Naive thymus-derived CD4-positive, alpha-beta T cell (primary cell): ENCODE measurements at regions not wholly inside any gene's neighbourhood (a gene's known extent, or its start where the extent isn't known, plus 50 kb on each side); places are given as distances from the start of the nearest gene placed in this dataset.

Source experiments
- ATAC-seq: fragments of 150-1000 bp; cut with Tn5 transposase; 2 replicates; pipeline ENCODE4 v1.10.0; 2021; ENCODE audit warnings: mild to moderate bottlenecking, moderate library complexity
- CTCF ChIA-PET: fragments of 350-600 bp; sonication (Branson Sonifier 250); formaldehyde crosslinking; loops from one replicate; lab custom pipeline; 2021; ENCODE audit warnings: antibody characterized with exemption; lab: Charles Lee
- POLR2A ChIA-PET: fragments of 350-600 bp; sonication (Branson Sonifier 250); formaldehyde crosslinking; loops from one replicate; lab custom pipeline; 2021; ENCODE audit warnings: antibody characterized with exemption, inconsistent platforms; lab: Charles Lee
- DNase-seq, 9 donors: peaks; one replicate each; pipeline versions ENCODE4 v3.0.0 to v3.0.0-alpha.2; 2020 to 2022; ENCODE audit warnings: mixed read lengths in 1 of 9
- H3K27ac ChIP-seq: one replicate; pipeline ENCODE4 v1.7.0; 2013; ENCODE audit warnings: mild to moderate bottlenecking, low read depth, low read length, moderate library complexity
- H3K27me3 ChIP-seq, 2 donors: one replicate each; pipeline ENCODE4 v1.7.0; 2013; ENCODE audit warnings: low read length in 2 of 2, mild to moderate bottlenecking in 2 of 2, moderate library complexity in 2 of 2; ENCODE audit not compliant: control insufficient read depth in 2 of 2, insufficient read depth in 2 of 2
- H3K36me3 ChIP-seq, 3 experiments: 1 replicate in 2 of 3; 2 replicates in 1 of 3; pipeline ENCODE4 v1.7.0; 2013; ENCODE audit warnings: low read length in 3 of 3, mild to moderate bottlenecking in 3 of 3, moderate library complexity in 1 of 3; ENCODE audit not compliant: insufficient read depth in 3 of 3, control insufficient read depth in 2 of 3
- H3K4me1 ChIP-seq, 2 donors: one replicate each; pipeline ENCODE4 v1.7.0; 2013; ENCODE audit warnings: low read length in 2 of 2, mild to moderate bottlenecking in 2 of 2, moderate library complexity in 1 of 2; ENCODE audit not compliant: control insufficient read depth in 2 of 2, insufficient read depth in 2 of 2
- H3K4me3 ChIP-seq: 2 replicates; pipeline ENCODE4 v1.7.0; 2013; ENCODE audit warnings: mild to moderate bottlenecking, low read length
- H3K9me3 ChIP-seq, 3 experiments: 1 replicate in 2 of 3; 2 replicates in 1 of 3; pipeline ENCODE4 v1.7.0; 2013; ENCODE audit warnings: low read length in 3 of 3; ENCODE audit not compliant: control insufficient read depth in 2 of 3
- H3K27ac Mint-ChIP-seq, 9 donors: one replicate each; pipeline ENCODE4 v1.8.0; 2020 to 2022; ENCODE audit warnings: mixed read lengths in 9 of 9, mild to moderate bottlenecking in 8 of 9, moderate library complexity in 5 of 9, inconsistent platforms in 2 of 9
- H3K27me3 Mint-ChIP-seq, 5 donors: one replicate each; pipeline ENCODE4 v1.8.0; 2021 to 2022; ENCODE audit warnings: mixed read lengths in 5 of 5, mild to moderate bottlenecking in 1 of 5
- H3K36me3 Mint-ChIP-seq, 5 donors: one replicate each; pipeline ENCODE4 v1.8.0; 2020 to 2022; ENCODE audit warnings: mixed read lengths in 5 of 5, mild to moderate bottlenecking in 3 of 5, inconsistent platforms in 1 of 5
- H3K4me1 Mint-ChIP-seq, 7 donors: one replicate each; pipeline ENCODE4 v1.8.0; 2020 to 2022; ENCODE audit warnings: mixed read lengths in 7 of 7, mild to moderate bottlenecking in 3 of 7, inconsistent platforms in 1 of 7
- H3K4me3 Mint-ChIP-seq, 10 donors: one replicate each; pipeline ENCODE4 v1.8.0; 2020 to 2022; ENCODE audit warnings: mild to moderate bottlenecking in 10 of 10, mixed read lengths in 10 of 10, moderate library complexity in 6 of 10, inconsistent platforms in 2 of 10
- H3K9me3 Mint-ChIP-seq, 11 donors: one replicate each; pipeline ENCODE4 v1.8.0; 2020 to 2022; ENCODE audit warnings: mixed read lengths in 11 of 11, mild to moderate bottlenecking in 4 of 11, inconsistent platforms in 1 of 11, moderate library complexity in 1 of 11
- intact Hi-C, 2 donors: fragments of 100-400 bp; cut with micrococcal nuclease; formaldehyde crosslinking; loops; one replicate each; pipeline ENCODE4 v1.15.1; 2023

- Histone ChIP-seq H3K27ac (no peak overlapping the region), H3K27me3 (no peaks in the 10 kb centered on the region), H3K36me3 (no peaks in the 10 kb centered on the region), H3K4me3 (no peak overlapping the region), H3K9me3 (no peaks in the 10 kb centered on the region), H3K4me1 (no peaks in the 10 kb centered on the region)
- Mint-ChIP-seq H3K27me3 (peaks cover 0 to 21% (median 11%) of the 10 kb centered on the region in 5 donors), H3K36me3 (no peaks in the 10 kb centered on the region), H3K27ac (no peak overlapping the region), H3K4me1 (no peaks in the 10 kb centered on the region), H3K9me3 (peaks cover 0 to 4% (median 0%) of the 10 kb centered on the region in 11 donors), H3K4me3 (no peak overlapping the region)
- POLR2A ChIA-PET = no interaction called here
- no peak for DNase-seq
- intact Hi-C loops = no loop called here
- no peak for ATAC-seq
- CTCF ChIA-PET = no interaction called here
Observed at GRCh38 chr19:30116530-30116929, 174.5 kb downstream of the URI1 start.

GRCh38 chr19:30116984-30117555, 175.0 kb downstream of the URI1 start:
- Histone ChIP-seq H3K27me3 (no peaks in the 10 kb centered on the region), H3K4me3 (no peak overlapping the region), H3K36me3 (no peaks in the 10 kb centered on the region), H3K9me3 (no peaks in the 10 kb centered on the region), H3K27ac (no peak overlapping the region), H3K4me1 (no peaks in the 10 kb centered on the region)
- CTCF ChIA-PET = no interaction called here
- Mint-ChIP-seq H3K27ac (no peak overlapping the region), H3K27me3 (peaks cover 0 to 21% (median 12%) of the 10 kb centered on the region in 5 donors), H3K9me3 (peaks cover 0 to 4% (median 0%) of the 10 kb centered on the region in 11 donors), H3K4me1 (no peaks in the 10 kb centered on the region), H3K36me3 (no peaks in the 10 kb centered on the region), H3K4me3 (no peak overlapping the region)
- intact Hi-C loops = no loop called here
- POLR2A ChIA-PET = no interaction called here
- no peak for DNase-seq
- ATAC-seq = no peak

- Mint-ChIP-seq H3K9me3 (peaks cover 0 to 4% (median 0%) of the 10 kb centered on the region in 11 donors), H3K36me3 (no peaks in the 10 kb centered on the region)
Observed at GRCh38 chr19:30117636-30118145, 175.7 kb downstream of the URI1 start.

GRCh38 chr19:30118221-30118620, 176.2 kb downstream of the URI1 start:
- Histone ChIP-seq H3K4me3 (no peak overlapping the region), H3K9me3 (no peaks in the 10 kb centered on the region), H3K27me3 (no peaks in the 10 kb centered on the region), H3K36me3 (no peaks in the 10 kb centered on the region), H3K4me1 (no peaks in the 10 kb centered on the region), H3K27ac (no peak overlapping the region)
- intact Hi-C loops = no loop called here
- Mint-ChIP-seq H3K36me3 (no peaks in the 10 kb centered on the region), H3K27ac (no peak overlapping the region), H3K4me1 (no peaks in the 10 kb centered on the region), H3K9me3 (peaks cover 0 to 4% (median 0%) of the 10 kb centered on the region in 11 donors), H3K4me3 (no peak overlapping the region), H3K27me3 (peaks cover 0 to 24% (median 12%) of the 10 kb centered on the region in 5 donors)
- DNase-seq (no peak), ATAC-seq (no peak)
- POLR2A ChIA-PET = no interaction called here
- CTCF ChIA-PET = no interaction called here

More at GRCh38 chr19:30117636-30118145, 175.7 kb downstream of the URI1 start:
- DNase-seq (no peak), ATAC-seq (no peak)
- Mint-ChIP-seq H3K27ac (no peak overlapping the region), H3K4me1 (no peaks in the 10 kb centered on the region), H3K4me3 (no peak overlapping the region), H3K27me3 (peaks cover 0 to 23% (median 12%) of the 10 kb centered on the region in 5 donors)
- CTCF ChIA-PET = no interaction called here
- H3K27me3 ChIP-seq = no peaks in the 10 kb centered on the region
- no peak overlapping the region for H3K27ac ChIP-seq
- H3K36me3 ChIP-seq = no peaks in the 10 kb centered on the region
- no peaks in the 10 kb centered on the region for H3K4me1 ChIP-seq
- H3K4me3 ChIP-seq = no peak overlapping the region
- no peaks in the 10 kb centered on the region for H3K9me3 ChIP-seq
- intact Hi-C loops = no loop called here
- POLR2A ChIA-PET = no interaction called here

- ChIA-PET POLR2A (no interaction called here), CTCF (no interaction called here)
- H3K36me3 Mint-ChIP-seq = no peaks in the 10 kb centered on the region
- no peak overlapping the region for H3K27ac Mint-ChIP-seq
- intact Hi-C loops = no loop called here
- H3K4me1 Mint-ChIP-seq = no peaks in the 10 kb centered on the region
- peaks cover 0 to 25% (median 13%) of the 10 kb centered on the region in 5 donors for H3K27me3 Mint-ChIP-seq
- Histone ChIP-seq H3K4me1 (no peaks in the 10 kb centered on the region), H3K9me3 (no peaks in the 10 kb centered on the region), H3K27me3 (no peaks in the 10 kb centered on the region), H3K4me3 (no peak overlapping the region), H3K27ac (no peak overlapping the region), H3K36me3 (no peaks in the 10 kb centered on the region)
- H3K4me3 Mint-ChIP-seq = no peak overlapping the region
- DNase-seq = no peak
- H3K9me3 Mint-ChIP-seq = peaks cover 0 to 4% (median 0%) of the 10 kb centered on the region in 11 donors
- no peak for ATAC-seq
Observed at GRCh38 chr19:30118760-30119159, 176.7 kb downstream of the URI1 start.

GRCh38 chr19:30119180-30119908, 177.3 kb downstream of the URI1 start:
- ATAC-seq (no peak), DNase-seq (no peak)
- Mint-ChIP-seq H3K4me1 (no peaks in the 10 kb centered on the region), H3K9me3 (peaks cover 0 to 4% (median 0%) of the 10 kb centered on the region in 11 donors), H3K27me3 (peaks cover 0 to 28% (median 14%) of the 10 kb centered on the region in 5 donors), H3K36me3 (no peaks in the 10 kb centered on the region), H3K4me3 (no peak overlapping the region), H3K27ac (no peak overlapping the region)
- intact Hi-C loops = no loop called here
- H3K4me3 ChIP-seq = no peak overlapping the region
- H3K9me3 ChIP-seq = no peaks in the 10 kb centered on the region
- no peaks in the 10 kb centered on the region for H3K36me3 ChIP-seq
- H3K4me1 ChIP-seq = no peaks in the 10 kb centered on the region
- H3K27ac ChIP-seq = no peak overlapping the region
- no peaks in the 10 kb centered on the region for H3K27me3 ChIP-seq
- POLR2A ChIA-PET = no interaction called here
- CTCF ChIA-PET = no interaction called here
